ENCODE measurements at regions not wholly inside any gene's neighbourhood (a gene's known extent, or its start where the extent isn't known, plus 50 kb on each side); places are given as distances from the start of the nearest gene placed in this dataset.

GRCh38 chr2:240320204-240320993 is 115.1 kb upstream of the GPC1 start:
- no peak for TF ChIP-seq CTCF (IDR thresholded peaks at IDR 0.05; ENCODE audit: unreplicated experiment in 3 of 3)
- no peaks in the 10 kb centered on the region for H3K36me3 Mint-ChIP-seq (ENCODE audit: low read depth)
- peaks cover 3% of the 10 kb centered on the region for H3K9me3 Mint-ChIP-seq
- no peaks in the 10 kb centered on the region for H3K27me3 Mint-ChIP-seq (ENCODE audit: low read depth)
- peak overlapping the region; percentile 40 to 72 (median 62) for H3K27ac Mint-ChIP-seq
- peaks cover 5% of the 10 kb centered on the region for H3K4me1 Mint-ChIP-seq
- no peak overlapping the region for H3K4me3 Mint-ChIP-seq

- no peak overlapping the region for H3K4me3 Mint-ChIP-seq
- H3K36me3 Mint-ChIP-seq (ENCODE audit: low read depth), result no peaks in the 10 kb centered on the region
- H3K27me3 Mint-ChIP-seq (ENCODE audit: low read depth), result peaks cover 9% of the 10 kb centered on the region
- peaks cover 11% of the 10 kb centered on the region for H3K4me1 Mint-ChIP-seq
- no peak for TF ChIP-seq CTCF (IDR thresholded peaks at IDR 0.05; ENCODE audit: unreplicated experiment in 3 of 3)
- no peaks in the 10 kb centered on the region for H3K9me3 Mint-ChIP-seq
- no peak overlapping the region for H3K27ac Mint-ChIP-seq
These were observed 113.1 kb upstream of the GPC1 start for GRCh38 chr2:240322231-240322955.

GRCh38 chr2:240322991-240323390 is 112.5 kb upstream of the GPC1 start:
- H3K4me3 Mint-ChIP-seq, result no peak overlapping the region
- H3K27me3 Mint-ChIP-seq (ENCODE audit: low read depth), result peaks cover 9% of the 10 kb centered on the region
- no peak overlapping the region for H3K27ac Mint-ChIP-seq
- no peak for TF ChIP-seq CTCF (IDR thresholded peaks at IDR 0.05; ENCODE audit: unreplicated experiment in 3 of 3)
- no peaks in the 10 kb centered on the region for H3K9me3 Mint-ChIP-seq
- no peaks in the 10 kb centered on the region for H3K36me3 Mint-ChIP-seq (ENCODE audit: low read depth)
- H3K4me1 Mint-ChIP-seq, result peaks cover 11% of the 10 kb centered on the region

GRCh38 chr2:240323601-240324291 is 111.7 kb upstream of the GPC1 start:
- TF ChIP-seq CTCF (IDR thresholded peaks at IDR 0.05; ENCODE audit: unreplicated experiment in 3 of 3), result no peak
- Mint-ChIP-seq H3K9me3 (no peaks in the 10 kb centered on the region), H3K27ac (no peak overlapping the region), H3K4me1 (peaks cover 6% of the 10 kb centered on the region), H3K4me3 (no peak overlapping the region), H3K27me3 (ENCODE audit: low read depth) (peaks cover 9% of the 10 kb centered on the region), H3K36me3 (ENCODE audit: low read depth) (no peaks in the 10 kb centered on the region)

GRCh38 chr2:240324312-240325015 is 111.0 kb upstream of the GPC1 start:
- Mint-ChIP-seq H3K4me1 (peaks cover 6% of the 10 kb centered on the region), H3K4me3 (no peak overlapping the region), H3K27ac (no peak overlapping the region), H3K27me3 (ENCODE audit: low read depth) (peaks cover 13% of the 10 kb centered on the region), H3K36me3 (ENCODE audit: low read depth) (no peaks in the 10 kb centered on the region), H3K9me3 (peaks cover 4% of the 10 kb centered on the region)
- TF ChIP-seq CTCF (IDR thresholded peaks at IDR 0.05; ENCODE audit: unreplicated experiment in 3 of 3), result no peak
